NCI-H2227 treated with DMSO at 0.1 percent for 48 hours (cell line): ENCODE measurements at regions not wholly inside any gene's neighbourhood (a gene's known extent, or its start where the extent isn't known, plus 50 kb on each side); places are given as distances from the start of the nearest gene placed in this dataset.

ENCODE experiments used
- DNase-seq: peaks from one replicate; lab custom pipeline; 2025; lab: John Stamatoyannopoulos, UW

DNA sequence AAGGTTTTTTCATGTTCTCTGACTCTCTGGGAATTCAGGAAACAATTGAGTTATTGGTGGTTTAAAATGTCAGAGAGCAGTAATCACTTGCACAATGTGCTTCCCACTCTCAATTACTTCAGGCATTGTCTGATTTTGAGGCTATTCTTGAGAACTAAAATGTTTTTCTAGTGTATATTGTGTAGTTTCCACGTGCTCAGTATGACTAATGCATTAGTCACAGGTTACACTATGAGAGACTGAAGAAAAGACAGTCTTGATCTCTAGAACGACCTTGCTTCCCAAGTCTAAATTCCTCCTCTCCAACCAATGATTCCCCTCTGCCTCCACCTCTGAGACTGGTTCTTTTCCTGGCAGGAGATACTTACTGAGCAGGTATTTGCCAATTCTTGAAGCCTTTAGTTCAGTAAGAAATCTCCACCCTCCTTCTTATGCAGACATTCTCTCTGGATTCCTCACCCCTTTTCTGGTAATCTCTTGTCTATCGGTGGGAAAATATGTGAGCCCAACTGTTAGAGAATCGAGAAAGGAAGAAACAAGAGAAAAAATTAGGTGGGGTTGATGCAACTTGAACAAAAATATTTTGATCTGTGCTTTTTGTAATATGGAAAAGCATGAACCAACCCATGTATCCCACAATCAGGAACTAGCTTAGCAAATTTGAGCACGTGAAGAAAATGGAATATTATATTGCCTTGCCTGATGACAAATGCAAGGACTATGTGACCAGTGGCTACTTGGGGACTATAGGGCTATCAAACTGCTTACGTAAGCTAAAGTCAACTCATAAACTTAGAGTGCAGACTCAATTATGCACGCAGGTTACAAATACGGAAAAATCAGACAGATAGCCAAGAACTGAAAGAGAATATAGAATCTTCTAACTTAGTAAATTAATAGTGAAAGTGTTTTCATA is 61.1 kb upstream of the SLC22A16 start:
- DNase-seq: peak; percentile 15

DNA sequence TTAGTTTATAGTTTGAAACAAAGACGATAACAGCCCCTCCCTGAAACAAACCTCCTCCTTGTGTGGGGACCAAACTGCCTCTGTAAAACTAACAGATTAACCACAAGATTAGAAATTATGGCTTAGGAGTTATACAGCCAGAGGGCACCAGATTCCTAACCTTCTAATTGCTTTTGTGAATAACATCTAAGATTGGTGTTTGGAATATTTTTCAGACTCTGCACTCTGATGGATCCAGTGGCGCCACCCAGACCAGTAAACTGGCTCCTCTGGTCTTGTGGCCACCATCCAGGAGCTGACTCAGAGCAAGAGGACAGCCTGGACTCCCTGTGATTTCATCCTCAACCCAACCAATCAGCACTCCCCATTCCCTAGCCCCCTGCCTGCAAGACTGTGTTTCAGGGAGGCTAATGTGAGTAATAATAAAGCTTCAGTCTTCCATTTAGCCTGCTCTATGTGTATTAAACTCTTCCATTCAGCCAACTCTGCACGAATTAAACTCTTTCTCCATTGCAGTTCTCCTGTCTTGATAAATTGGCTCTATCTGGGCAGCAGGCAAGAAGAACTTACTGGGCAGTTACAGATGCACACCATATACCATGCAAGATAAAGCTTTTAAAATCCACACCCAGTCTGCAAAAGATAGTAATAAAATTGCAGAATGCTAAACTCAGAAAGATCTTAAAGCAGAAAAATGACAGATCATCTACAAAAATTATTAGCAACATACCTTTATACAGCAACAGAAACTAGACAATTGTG is 58.5 kb upstream of the SLC22A16 start:
- DNase-seq: no peak

DNA sequence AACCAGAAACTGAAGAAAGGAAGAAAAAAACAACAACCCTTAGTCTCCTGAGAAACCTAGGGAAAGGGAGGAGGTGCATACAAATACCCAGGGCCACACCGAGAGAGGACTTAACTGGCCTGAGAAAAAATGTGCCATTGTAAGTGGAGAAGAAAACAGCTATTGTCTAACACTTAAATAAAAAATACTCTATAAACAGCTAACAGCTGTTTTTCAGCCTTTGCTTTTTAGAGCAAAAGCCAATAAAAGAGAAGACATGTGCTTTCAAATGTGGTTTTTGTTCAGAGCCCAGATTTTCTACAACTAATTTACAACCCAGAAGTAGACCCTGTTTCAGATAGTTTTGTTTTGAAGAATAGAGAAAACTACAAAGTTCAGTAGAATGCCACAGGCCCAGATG is 56.0 kb upstream of the SLC22A16 start:
- DNase-seq: no peak

GRCh38 chr6:110530671-110531070 is 54.3 kb upstream of the SLC22A16 start:
- DNase-seq: no peak

GRCh38 chr6:110529907-110530306 is 53.5 kb upstream of the SLC22A16 start:
- no peak for DNase-seq

- DNase-seq: no peak
Measured at GRCh38 chr6:110529355-110529754, 52.9 kb upstream of the SLC22A16 start.

GRCh38 chr6:110528930-110529325 is 52.5 kb upstream of the SLC22A16 start:
- DNase-seq: no peak

DNA sequence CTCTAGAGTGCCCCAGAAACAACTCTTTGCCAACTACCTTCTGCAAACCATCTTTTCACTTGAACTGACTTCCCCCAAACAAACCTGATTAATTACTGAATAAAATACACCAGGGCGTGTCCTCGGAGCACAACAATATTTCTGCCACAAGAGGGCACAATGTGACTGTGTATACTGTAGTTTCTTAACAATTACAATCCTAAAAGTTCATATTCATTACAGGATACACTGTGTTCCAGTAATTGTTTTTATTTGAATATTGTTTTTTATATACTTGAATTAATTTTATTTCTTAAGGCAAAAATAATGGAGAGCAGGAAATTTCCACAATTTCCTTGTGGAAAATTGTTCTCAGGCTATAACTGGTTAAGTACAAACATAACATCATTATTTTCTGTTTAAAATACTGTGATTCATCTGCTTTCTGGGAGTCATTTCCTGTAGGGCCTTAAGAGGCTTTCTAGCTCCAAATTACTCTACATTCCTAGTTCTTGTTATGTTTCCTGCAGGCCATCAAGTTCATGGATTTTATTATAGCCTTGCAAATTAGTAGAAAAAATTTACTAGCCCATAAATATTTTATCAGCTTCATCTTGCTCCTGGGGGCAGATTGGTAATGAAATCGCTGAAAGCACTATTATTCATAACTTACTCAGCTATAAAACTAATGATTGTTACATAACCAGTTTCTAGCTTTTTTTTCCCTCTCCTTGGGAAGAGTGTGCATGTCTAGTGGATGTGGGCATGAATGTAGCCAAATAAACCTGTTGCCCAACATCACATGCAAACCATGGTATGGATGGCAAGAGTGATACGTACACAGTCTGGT is 51.9 kb upstream of the SLC22A16 start:
- DNase-seq: peak; percentile 5

GRCh38 chr6:110527516-110527915 is 51.1 kb upstream of the SLC22A16 start:
- DNase-seq: no peak

DNA sequence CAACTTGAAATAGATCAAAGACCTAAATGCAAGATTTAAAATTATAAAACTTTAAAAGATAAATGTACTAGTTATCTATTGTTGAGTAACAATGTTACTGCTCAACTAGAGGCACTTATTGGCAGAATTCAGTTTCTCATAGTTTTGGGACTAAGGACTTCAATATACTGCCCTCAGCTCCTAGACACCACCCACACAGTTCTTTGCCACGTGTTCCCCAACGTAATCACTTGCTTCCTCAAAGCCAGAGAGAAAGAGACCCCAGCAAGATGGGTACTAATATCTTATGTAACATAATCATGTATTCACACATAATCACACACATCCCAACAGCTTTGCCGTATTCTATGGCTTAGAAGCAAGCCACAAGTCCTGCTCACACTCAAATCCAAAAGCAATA is 50.3 kb upstream of the SLC22A16 start:
- no peak for DNase-seq
